ENCODE measurements at regions not wholly inside any gene's neighbourhood (a gene's known extent, or its start where the extent isn't known, plus 50 kb on each side); places are given as distances from the start of the nearest gene placed in this dataset.
"Not testable (repeated sequence)": the region's sequence is repeated elsewhere in the genome, so short reads cannot be mapped to it uniquely, and the experiment has no call there.

GRCh38 chr1:215405211-215405610 lies 161.9 kb upstream of the KCTD3 start:
- Histone ChIP-seq H3K36me3 (no peaks in the 10 kb centered on the region), H3K4me1 (no peaks in the 10 kb centered on the region), H3K27ac (no peak overlapping the region), H3K27me3 (no peaks in the 10 kb centered on the region), H3K9me3 (no peaks in the 10 kb centered on the region), H3K4me3 (no peak overlapping the region)
- 48 to 58% methylated on average over 1 of the region's 1 CpG for WGBS, 2 donors
- ATAC-seq (no peak), DNase-seq (no peak), FAIRE-seq (no peak)
- TF ChIP-seq, protein P1, sequence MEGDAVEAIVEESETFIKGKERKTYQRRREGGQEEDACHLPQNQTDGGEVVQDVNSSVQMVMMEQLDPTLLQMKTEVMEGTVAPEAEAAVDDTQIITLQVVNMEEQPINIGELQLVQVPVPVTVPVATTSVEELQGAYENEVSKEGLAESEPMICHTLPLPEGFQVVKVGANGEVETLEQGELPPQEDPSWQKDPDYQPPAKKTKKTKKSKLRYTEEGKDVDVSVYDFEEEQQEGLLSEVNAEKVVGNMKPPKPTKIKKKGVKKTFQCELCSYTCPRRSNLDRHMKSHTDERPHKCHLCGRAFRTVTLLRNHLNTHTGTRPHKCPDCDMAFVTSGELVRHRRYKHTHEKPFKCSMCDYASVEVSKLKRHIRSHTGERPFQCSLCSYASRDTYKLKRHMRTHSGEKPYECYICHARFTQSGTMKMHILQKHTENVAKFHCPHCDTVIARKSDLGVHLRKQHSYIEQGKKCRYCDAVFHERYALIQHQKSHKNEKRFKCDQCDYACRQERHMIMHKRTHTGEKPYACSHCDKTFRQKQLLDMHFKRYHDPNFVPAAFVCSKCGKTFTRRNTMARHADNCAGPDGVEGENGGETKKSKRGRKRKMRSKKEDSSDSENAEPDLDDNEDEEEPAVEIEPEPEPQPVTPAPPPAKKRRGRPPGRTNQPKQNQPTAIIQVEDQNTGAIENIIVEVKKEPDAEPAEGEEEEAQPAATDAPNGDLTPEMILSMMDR (IDR thresholded peaks at IDR 0.05) = no peak
- intact Hi-C loops (cut with DNase I) = no loop called here

GRCh38 chr1:215406927-215407326 lies 160.2 kb upstream of the KCTD3 start:
- Histone ChIP-seq H3K36me3 (no peaks in the 10 kb centered on the region), H3K4me1 (no peaks in the 10 kb centered on the region), H3K27ac (no peak overlapping the region), H3K4me3 (no peak overlapping the region), H3K27me3 (no peaks in the 10 kb centered on the region), H3K9me3 (no peaks in the 10 kb centered on the region)
- 55 to 75% methylated on average over 4 of the region's 4 CpGs for WGBS, 2 donors
- TF ChIP-seq, protein P1 (IDR thresholded peaks at IDR 0.05) = no peak
- intact Hi-C loops (cut with DNase I) = no loop called here
- ATAC-seq = no peak
- no peak for FAIRE-seq
- no peak for DNase-seq

DNA sequence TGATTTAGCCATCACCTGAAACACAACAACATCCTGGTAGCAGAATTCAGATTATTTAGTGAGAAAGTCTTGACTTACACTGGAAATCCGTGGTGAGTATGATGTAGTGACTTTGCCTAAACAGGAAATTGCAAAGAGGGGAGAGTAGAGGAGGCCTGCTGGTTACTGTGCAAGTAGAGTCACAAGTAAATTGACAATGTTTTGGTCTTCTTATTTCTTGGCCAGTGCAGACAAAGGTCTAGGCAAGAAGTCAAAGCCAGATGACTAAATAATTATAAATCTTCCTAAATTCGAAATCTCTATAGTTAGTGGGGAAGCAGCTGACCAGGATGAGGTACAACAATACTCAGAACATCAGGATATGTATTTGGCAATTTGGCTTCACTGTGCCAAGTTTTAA lies 159.5 kb upstream of the KCTD3 start:
- no peak overlapping the region for H3K27ac ChIP-seq
- ATAC-seq (no peak), FAIRE-seq (no peak), DNase-seq (no peak)
- no peaks in the 10 kb centered on the region for H3K27me3 ChIP-seq
- intact Hi-C loops (cut with DNase I) = no loop called here
- 21 to 42% methylated on average over 2 of the region's 2 CpGs for WGBS, 2 donors
- TF ChIP-seq, protein P1 (IDR thresholded peaks at IDR 0.05) = no peak
- H3K4me3 ChIP-seq = no peak overlapping the region
- no peaks in the 10 kb centered on the region for H3K4me1 ChIP-seq
- no peaks in the 10 kb centered on the region for H3K9me3 ChIP-seq
- H3K36me3 ChIP-seq = no peaks in the 10 kb centered on the region

DNA sequence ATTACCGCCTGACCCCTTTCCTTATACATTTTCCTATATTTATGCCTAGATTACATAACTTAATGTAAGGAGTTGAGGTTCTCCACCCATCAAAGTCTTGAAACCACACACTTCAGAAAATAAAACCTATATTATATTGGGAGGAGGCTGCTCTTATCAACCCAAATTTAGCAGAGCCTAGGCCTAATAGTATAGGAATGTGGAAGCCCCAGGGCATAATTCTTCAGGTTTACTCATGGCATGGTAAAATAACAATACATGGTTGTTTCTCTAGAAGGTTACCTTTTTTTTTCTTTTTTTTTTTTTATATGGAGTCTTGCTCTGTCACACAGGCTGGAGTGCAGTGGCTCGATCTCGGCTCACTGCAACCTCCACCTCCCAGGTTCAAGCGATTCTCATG lies 157.6 kb upstream of the KCTD3 start:
- H3K27me3 ChIP-seq; DNase-seq; H3K4me3 ChIP-seq; H3K4me1 ChIP-seq; H3K9me3 ChIP-seq; intact Hi-C loops (cut with DNase I); ATAC-seq; H3K36me3 ChIP-seq; H3K27ac ChIP-seq; FAIRE-seq: not testable (repeated sequence)
- WGBS, 2 donors = 80 to 87% methylated on average over 4 of the region's 4 CpGs

- intact Hi-C loops (cut with DNase I); H3K4me1 ChIP-seq; H3K27me3 ChIP-seq; H3K4me3 ChIP-seq; H3K36me3 ChIP-seq; FAIRE-seq; DNase-seq; H3K27ac ChIP-seq; H3K9me3 ChIP-seq; ATAC-seq: not testable (repeated sequence)
- 74 to 82% methylated on average over 5 of the region's 5 CpGs for WGBS, 2 donors
Measured at GRCh38 chr1:215415521-215415920, 151.6 kb upstream of the KCTD3 start.

- H3K9me3 ChIP-seq = no peaks in the 10 kb centered on the region
- FAIRE-seq = no peak
- H3K27me3 ChIP-seq = no peaks in the 10 kb centered on the region
- H3K36me3 ChIP-seq = no peaks in the 10 kb centered on the region
- no peaks in the 10 kb centered on the region for H3K4me1 ChIP-seq
- no peak for DNase-seq
- TF ChIP-seq, protein P1 (IDR thresholded peaks at IDR 0.05) = no peak
- H3K27ac ChIP-seq = no peak overlapping the region
- intact Hi-C loops (cut with DNase I) = no loop called here
- ATAC-seq = no peak
- 29 to 32% methylated on average over 2 of the region's 2 CpGs for WGBS, 2 donors
- no peak overlapping the region for H3K4me3 ChIP-seq
Measured at GRCh38 chr1:215416497-215416896, 150.6 kb upstream of the KCTD3 start.

All from pancreas (tissue), 10 donors.